Stimulated activated naive CD8-positive, alpha-beta T cell treated with anti-CD3 and anti-CD28 coated beads, Interleukin-15, Interleukin-2, amounts not matched to agents 100 U/mL and 50 U/mL, for 24 hours (primary cell): ENCODE measurements at regions not wholly inside any gene's neighbourhood (a gene's known extent, or its start where the extent isn't known, plus 50 kb on each side); places are given as distances from the start of the nearest gene placed in this dataset.

Experiments
- ATAC-seq: fragments of 150-1000 bp; cut with Tn5 transposase; one replicate; pipeline ENCODE4 v1.10.0; 2021
- DNase-seq: peaks from one replicate; pipeline ENCODE4 v3.0.0; 2021

- DNase-seq = no peak
- ATAC-seq = no peak
These were observed 61.7 kb downstream of the KCNJ2 start for GRCh38 chr17:70230850-70231640.

GRCh38 chr17:70232466-70232865, 63.1 kb downstream of the KCNJ2 start:
- ATAC-seq = no peak
- no peak for DNase-seq

- ATAC-seq (no peak), DNase-seq (no peak)
These were observed 65.9 kb downstream of the KCNJ2 start for GRCh38 chr17:70235252-70235651.

GRCh38 chr17:70238228-70238627, 68.9 kb downstream of the KCNJ2 start:
- no peak for ATAC-seq

GRCh38 chr17:70238646-70239045, 69.3 kb downstream of the KCNJ2 start:
- DNase-seq (no peak), ATAC-seq (no peak)

More at GRCh38 chr17:70238228-70238627, 68.9 kb downstream of the KCNJ2 start:
- DNase-seq = no peak

- DNase-seq = no peak
- ATAC-seq = no peak
These were observed 70.1 kb downstream of the KCNJ2 start for GRCh38 chr17:70239391-70239826.

GRCh38 chr17:70241071-70241470, 71.7 kb downstream of the KCNJ2 start:
- DNase-seq = no peak
- no peak for ATAC-seq

- ATAC-seq = no peak
- DNase-seq = no peak
These were observed 73.6 kb downstream of the KCNJ2 start for GRCh38 chr17:70242781-70243437.

- no peak for ATAC-seq
These were observed 82.4 kb downstream of the KCNJ2 start for GRCh38 chr17:70251706-70252105.

GRCh38 chr17:70254735-70255460, 85.6 kb downstream of the KCNJ2 start:
- DNase-seq (no peak), ATAC-seq (no peak)

More at GRCh38 chr17:70251706-70252105, 82.4 kb downstream of the KCNJ2 start:
- DNase-seq = no peak

GRCh38 chr17:70256751-70257150, 87.4 kb downstream of the KCNJ2 start:
- ATAC-seq (no peak), DNase-seq (no peak)

GRCh38 chr17:70258465-70258864, 89.1 kb downstream of the KCNJ2 start:
- ATAC-seq (no peak), DNase-seq (no peak)

GRCh38 chr17:70259400-70259799, 90.1 kb downstream of the KCNJ2 start:
- ATAC-seq (no peak), DNase-seq (no peak)

- ATAC-seq = no peak
These were observed 91.8 kb downstream of the KCNJ2 start for GRCh38 chr17:70261170-70261569.

GRCh38 chr17:70265471-70265870, 96.1 kb downstream of the KCNJ2 start:
- ATAC-seq = no peak
- no peak for DNase-seq

More at GRCh38 chr17:70261170-70261569, 91.8 kb downstream of the KCNJ2 start:
- no peak for DNase-seq

- DNase-seq (no peak), ATAC-seq (no peak)
These were observed 97.1 kb downstream of the KCNJ2 start for GRCh38 chr17:70266394-70266793.

- no peak for DNase-seq
- no peak for ATAC-seq
These were observed 99.1 kb downstream of the KCNJ2 start for GRCh38 chr17:70268383-70268782.

- ATAC-seq (no peak), DNase-seq (no peak)
These were observed 101.2 kb downstream of the KCNJ2 start for GRCh38 chr17:70270554-70270953.

GRCh38 chr17:70271200-70271599, 101.9 kb downstream of the KCNJ2 start:
- ATAC-seq = no peak
- DNase-seq = no peak

- DNase-seq = no peak
- ATAC-seq = no peak
These were observed 102.3 kb downstream of the KCNJ2 start for GRCh38 chr17:70271672-70272071.

- DNase-seq = no peak
- ATAC-seq = no peak
These were observed 104.9 kb downstream of the KCNJ2 start for GRCh38 chr17:70274255-70274654.

GRCh38 chr17:70276906-70277305, 107.6 kb downstream of the KCNJ2 start:
- DNase-seq (no peak), ATAC-seq (no peak)
